ENCODE measurements at regions not wholly inside any gene's neighbourhood (a gene's known extent, or its start where the extent isn't known, plus 50 kb on each side); places are given as distances from the start of the nearest gene placed in this dataset.

DNA sequence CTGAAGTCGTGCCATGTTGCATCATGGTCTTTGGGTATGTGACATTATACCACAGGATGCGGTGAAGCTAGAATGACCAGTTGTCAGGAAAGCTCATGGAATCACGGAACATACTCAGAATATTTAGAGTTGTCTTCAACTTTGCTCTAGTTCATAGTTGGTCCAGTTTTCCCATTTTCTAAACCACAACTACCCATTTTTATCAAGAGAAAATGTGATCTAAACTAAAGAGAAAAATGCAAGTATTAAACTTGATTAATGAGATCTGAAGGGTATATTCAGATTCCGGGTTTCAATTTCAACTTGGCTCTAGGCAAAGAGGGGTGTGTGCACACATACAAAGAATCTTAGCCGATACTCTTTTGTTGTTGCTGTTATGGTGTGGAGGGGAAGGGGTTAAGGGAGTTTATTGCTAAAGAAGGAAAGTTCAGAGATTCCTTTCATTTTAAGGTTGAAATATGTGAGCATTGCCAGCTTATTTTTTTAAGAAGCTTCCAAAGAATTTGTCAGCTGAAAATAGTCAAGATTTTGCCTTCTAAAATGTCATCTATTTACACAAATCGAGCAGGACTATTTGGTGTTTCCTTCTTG, 516.6 kb upstream of the ZEB2 start:
- Histone ChIP-seq H3K36me3 (ENCODE audit: insufficient read depth, low read length, poor library complexity, severe bottlenecking) (no peaks in the 10 kb centered on the region), H3K27me3 (replicated peaks; ENCODE audit: insufficient read depth, low read depth, low read length, poor library complexity) (no peaks in the 10 kb centered on the region), H3K4me3 (ENCODE audit: low read depth, low read length, poor library complexity, severe bottlenecking) (no peak overlapping the region), H3K9me3 (ENCODE audit: low read depth, low read length, poor library complexity, severe bottlenecking) (peaks cover 5% of the 10 kb centered on the region), H3K4me1 (ENCODE audit: insufficient read depth, low read length, poor library complexity, severe bottlenecking) (peaks cover 6% of the 10 kb centered on the region), H3K27ac (ENCODE audit: low read depth, low read length, poor library complexity, severe bottlenecking) (no peak overlapping the region)
- BruUV-seq (replicated peaks) = no TSS peak
- TF ChIP-seq, protein P1, sequence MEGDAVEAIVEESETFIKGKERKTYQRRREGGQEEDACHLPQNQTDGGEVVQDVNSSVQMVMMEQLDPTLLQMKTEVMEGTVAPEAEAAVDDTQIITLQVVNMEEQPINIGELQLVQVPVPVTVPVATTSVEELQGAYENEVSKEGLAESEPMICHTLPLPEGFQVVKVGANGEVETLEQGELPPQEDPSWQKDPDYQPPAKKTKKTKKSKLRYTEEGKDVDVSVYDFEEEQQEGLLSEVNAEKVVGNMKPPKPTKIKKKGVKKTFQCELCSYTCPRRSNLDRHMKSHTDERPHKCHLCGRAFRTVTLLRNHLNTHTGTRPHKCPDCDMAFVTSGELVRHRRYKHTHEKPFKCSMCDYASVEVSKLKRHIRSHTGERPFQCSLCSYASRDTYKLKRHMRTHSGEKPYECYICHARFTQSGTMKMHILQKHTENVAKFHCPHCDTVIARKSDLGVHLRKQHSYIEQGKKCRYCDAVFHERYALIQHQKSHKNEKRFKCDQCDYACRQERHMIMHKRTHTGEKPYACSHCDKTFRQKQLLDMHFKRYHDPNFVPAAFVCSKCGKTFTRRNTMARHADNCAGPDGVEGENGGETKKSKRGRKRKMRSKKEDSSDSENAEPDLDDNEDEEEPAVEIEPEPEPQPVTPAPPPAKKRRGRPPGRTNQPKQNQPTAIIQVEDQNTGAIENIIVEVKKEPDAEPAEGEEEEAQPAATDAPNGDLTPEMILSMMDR (conservative IDR thresholded peaks at IDR 0.05; ENCODE audit: low read depth, low read length) = no peak
- no peak for TF ChIP-seq EZH2 (IDR thresholded peaks at IDR 0.05; ENCODE audit: borderline replicate concordance, low read depth, low read length, poor library complexity, severe bottlenecking)
- intact Hi-C loops (cut with micrococcal nuclease; ENCODE audit: unreplicated experiment) = no loop called here
- ChIA-PET POLR2A (ENCODE audit: low non-redundant PET) (no interaction called here), CTCF (no interaction called here)
- DNase-seq (ENCODE audit: low spot score) = no peak

- POLR2A ChIA-PET (ENCODE audit: low non-redundant PET) = no interaction called here
- no peak overlapping the region for H3K4me3 ChIP-seq (ENCODE audit: low read depth, low read length, poor library complexity, severe bottlenecking)
- CTCF ChIA-PET = no interaction called here
- BruUV-seq (replicated peaks) = no TSS peak
- H3K27ac ChIP-seq (ENCODE audit: low read depth, low read length, poor library complexity, severe bottlenecking) = no peak overlapping the region
- no peaks in the 10 kb centered on the region for H3K36me3 ChIP-seq (ENCODE audit: insufficient read depth, low read length, poor library complexity, severe bottlenecking)
- no peak for TF ChIP-seq EZH2 (IDR thresholded peaks at IDR 0.05; ENCODE audit: borderline replicate concordance, low read depth, low read length, poor library complexity, severe bottlenecking)
- TF ChIP-seq, protein P1 (conservative IDR thresholded peaks at IDR 0.05; ENCODE audit: low read depth, low read length) = no peak
- no peak for DNase-seq (ENCODE audit: low spot score)
- H3K27me3 ChIP-seq (replicated peaks; ENCODE audit: insufficient read depth, low read depth, low read length, poor library complexity) = no peaks in the 10 kb centered on the region
- H3K4me1 ChIP-seq (ENCODE audit: insufficient read depth, low read length, poor library complexity, severe bottlenecking) = peaks cover 13% of the 10 kb centered on the region
- H3K9me3 ChIP-seq (ENCODE audit: low read depth, low read length, poor library complexity, severe bottlenecking) = peaks cover 5% of the 10 kb centered on the region
- intact Hi-C loops (cut with micrococcal nuclease; ENCODE audit: unreplicated experiment) = no loop called here
Measured at GRCh38 chr2:145034511-145034910, 514.6 kb upstream of the ZEB2 start.

GRCh38 chr2:145033438-145033837, 513.5 kb upstream of the ZEB2 start:
- DNase-seq (ENCODE audit: low spot score) = no peak
- H3K9me3 ChIP-seq (ENCODE audit: low read depth, low read length, poor library complexity, severe bottlenecking) = peaks cover 5% of the 10 kb centered on the region
- POLR2A ChIA-PET (ENCODE audit: low non-redundant PET) = no interaction called here
- H3K27ac ChIP-seq (ENCODE audit: low read depth, low read length, poor library complexity, severe bottlenecking) = no peak overlapping the region
- no TSS peak for BruUV-seq (replicated peaks)
- CTCF ChIA-PET = no interaction called here
- TF ChIP-seq, protein P1 (conservative IDR thresholded peaks at IDR 0.05; ENCODE audit: low read depth, low read length) = no peak
- TF ChIP-seq EZH2 (IDR thresholded peaks at IDR 0.05; ENCODE audit: borderline replicate concordance, low read depth, low read length, poor library complexity, severe bottlenecking) = no peak
- H3K4me3 ChIP-seq (ENCODE audit: low read depth, low read length, poor library complexity, severe bottlenecking) = no peak overlapping the region
- H3K36me3 ChIP-seq (ENCODE audit: insufficient read depth, low read length, poor library complexity, severe bottlenecking) = no peaks in the 10 kb centered on the region
- intact Hi-C loops (cut with micrococcal nuclease; ENCODE audit: unreplicated experiment) = no loop called here
- peaks cover 11% of the 10 kb centered on the region for H3K4me1 ChIP-seq (ENCODE audit: insufficient read depth, low read length, poor library complexity, severe bottlenecking)
- no peaks in the 10 kb centered on the region for H3K27me3 ChIP-seq (replicated peaks; ENCODE audit: insufficient read depth, low read depth, low read length, poor library complexity)
